ENCODE measurements at regions not wholly inside any gene's neighbourhood (a gene's known extent, or its start where the extent isn't known, plus 50 kb on each side); places are given as distances from the start of the nearest gene placed in this dataset.

- no peaks in the 10 kb centered on the region for H3K4me1 Mint-ChIP-seq (ENCODE audit: low read depth in 2 of 2)
- DNase-seq, result no peak
- no peaks in the 10 kb centered on the region for H3K27me3 Mint-ChIP-seq
- H3K9me3 Mint-ChIP-seq, result no peaks in the 10 kb centered on the region
- H3K36me3 Mint-ChIP-seq (ENCODE audit: insufficient read depth), result no peaks in the 10 kb centered on the region
- ATAC-seq (replicated peaks), result no peak
- H3K4me3 Mint-ChIP-seq, result no peak overlapping the region
- no peak overlapping the region for H3K27ac Mint-ChIP-seq
Observed at GRCh38 chr9:91077624-91078368, 276.2 kb downstream of the SYK start.

- no peak for ATAC-seq (replicated peaks)
- no peaks in the 10 kb centered on the region for H3K9me3 Mint-ChIP-seq
- H3K27me3 Mint-ChIP-seq, result no peaks in the 10 kb centered on the region
Observed at GRCh38 chr9:91078369-91078695, 276.7 kb downstream of the SYK start.

DNA sequence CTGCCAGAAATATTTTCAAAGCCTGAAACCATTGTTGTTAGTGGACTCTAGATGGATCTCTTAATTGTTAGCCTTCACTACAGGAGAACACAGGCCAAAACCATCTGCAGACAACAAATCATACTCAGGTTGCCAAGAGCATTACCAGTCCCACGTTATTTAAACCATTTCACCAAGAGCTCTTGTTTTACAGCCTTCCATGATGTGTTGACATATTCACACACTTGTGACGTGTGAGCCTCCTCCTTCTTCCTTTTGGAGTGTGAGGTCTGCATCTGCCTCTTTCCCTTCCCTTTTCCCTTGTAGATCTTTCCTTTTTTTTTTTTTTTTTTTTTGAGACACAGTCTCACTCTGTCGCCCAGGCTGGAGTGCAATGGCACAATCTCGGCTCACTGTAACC is 279.0 kb downstream of the AUH start:
- no peak overlapping the region for H3K4me3 Mint-ChIP-seq
- ATAC-seq (replicated peaks) (no peak), DNase-seq (no peak)
- no peaks in the 10 kb centered on the region for H3K4me1 Mint-ChIP-seq (ENCODE audit: low read depth in 2 of 2)
- H3K27ac Mint-ChIP-seq, result peak overlapping the region in 1 of 2 donors; percentile 55
- no peaks in the 10 kb centered on the region for H3K27me3 Mint-ChIP-seq
- no peaks in the 10 kb centered on the region for H3K9me3 Mint-ChIP-seq
- H3K36me3 Mint-ChIP-seq (ENCODE audit: insufficient read depth), result no peaks in the 10 kb centered on the region

More at GRCh38 chr9:91078369-91078695, 276.7 kb downstream of the SYK start:
- no peaks in the 10 kb centered on the region for H3K36me3 Mint-ChIP-seq (ENCODE audit: insufficient read depth)
- DNase-seq, result no peak
- H3K4me3 Mint-ChIP-seq, result no peak overlapping the region
- H3K27ac Mint-ChIP-seq, result no peak overlapping the region
- H3K4me1 Mint-ChIP-seq (ENCODE audit: low read depth in 2 of 2), result no peaks in the 10 kb centered on the region

- no peak for ATAC-seq (replicated peaks)
- H3K4me3 Mint-ChIP-seq, result no peak overlapping the region
- H3K4me1 Mint-ChIP-seq (ENCODE audit: low read depth in 2 of 2), result peaks cover 0 to 4% of the 10 kb centered on the region in 2 donors
- DNase-seq, result no peak
- no peaks in the 10 kb centered on the region for H3K9me3 Mint-ChIP-seq
- H3K27me3 Mint-ChIP-seq, result no peaks in the 10 kb centered on the region
- H3K27ac Mint-ChIP-seq, result no peak overlapping the region
- H3K36me3 Mint-ChIP-seq (ENCODE audit: insufficient read depth), result no peaks in the 10 kb centered on the region
Observed at GRCh38 chr9:91084896-91085516, 276.7 kb downstream of the AUH start.

- no peak overlapping the region for H3K4me3 Mint-ChIP-seq
- DNase-seq (no peak), ATAC-seq (replicated peaks) (no peak)
- H3K9me3 Mint-ChIP-seq, result no peaks in the 10 kb centered on the region
- peaks cover 0 to 6% of the 10 kb centered on the region in 2 donors for H3K4me1 Mint-ChIP-seq (ENCODE audit: low read depth in 2 of 2)
- H3K27me3 Mint-ChIP-seq, result no peaks in the 10 kb centered on the region
- H3K36me3 Mint-ChIP-seq (ENCODE audit: insufficient read depth), result no peaks in the 10 kb centered on the region
- no peak overlapping the region for H3K27ac Mint-ChIP-seq
Observed at GRCh38 chr9:91085517-91086291, 276.0 kb downstream of the AUH start.

DNA sequence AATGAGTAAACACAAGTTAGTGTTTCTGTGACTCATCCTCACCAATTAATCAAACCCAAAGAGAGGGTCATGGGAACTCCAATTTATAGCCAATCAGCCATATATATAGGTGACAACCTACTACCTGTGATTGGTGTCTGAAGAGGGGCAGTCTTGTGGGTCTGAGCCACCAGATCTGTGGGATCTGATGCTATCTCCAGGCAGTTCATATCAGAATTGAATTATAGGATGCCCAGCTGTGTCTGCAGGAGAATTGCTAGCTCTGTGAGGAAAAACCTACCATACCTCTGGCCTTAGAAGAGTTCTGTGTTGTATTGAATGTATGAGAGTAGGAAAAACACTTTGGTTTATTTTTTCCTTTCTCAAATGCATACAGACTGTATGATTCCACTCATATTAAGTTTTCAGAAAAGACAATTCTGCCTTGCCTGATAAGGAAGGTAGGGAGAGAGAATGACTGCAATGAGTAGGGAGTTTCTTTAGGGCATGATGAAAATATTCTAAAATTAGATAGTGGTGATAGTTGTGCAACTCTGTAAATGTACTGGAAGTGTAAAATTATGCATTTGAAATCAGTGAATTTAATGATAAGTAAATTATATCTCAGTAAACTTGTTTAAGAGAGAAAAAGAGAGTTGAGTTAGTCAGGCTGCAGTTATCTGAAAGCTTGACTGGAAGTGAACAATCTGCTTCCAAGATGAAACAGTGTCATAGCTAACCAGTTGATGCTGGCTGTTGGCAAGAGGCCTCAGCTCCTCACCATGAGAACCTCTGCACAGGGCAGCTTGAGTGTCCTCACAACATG is 274.9 kb downstream of the AUH start:
- DNase-seq, result no peak
- Mint-ChIP-seq H3K27ac (no peak overlapping the region), H3K4me1 (ENCODE audit: low read depth in 2 of 2) (peaks cover 0 to 6% of the 10 kb centered on the region in 2 donors), H3K4me3 (no peak overlapping the region), H3K9me3 (no peaks in the 10 kb centered on the region), H3K27me3 (no peaks in the 10 kb centered on the region), H3K36me3 (ENCODE audit: insufficient read depth) (no peaks in the 10 kb centered on the region)
- ATAC-seq (replicated peaks), result no peak

DNA sequence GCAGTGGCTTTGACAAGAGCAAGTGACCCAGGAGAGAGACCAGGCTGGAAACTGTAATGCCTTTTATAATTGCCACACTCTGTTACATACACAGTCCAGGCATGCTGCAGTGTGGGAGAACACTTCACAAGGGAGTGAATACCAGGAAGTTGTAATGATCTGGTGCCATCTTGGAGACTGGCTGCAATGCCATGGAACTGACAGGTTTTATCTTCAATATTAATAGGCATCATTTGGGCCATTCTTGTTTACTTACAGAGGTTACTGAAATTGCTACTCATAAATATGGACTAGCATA is 274.3 kb downstream of the AUH start:
- Mint-ChIP-seq H3K4me1 (ENCODE audit: low read depth in 2 of 2) (peaks cover 0 to 6% of the 10 kb centered on the region in 2 donors), H3K36me3 (ENCODE audit: insufficient read depth) (no peaks in the 10 kb centered on the region), H3K27ac (no peak overlapping the region)

GRCh38 chr9:91089405-91090129 is 272.2 kb downstream of the AUH start:
- ATAC-seq (replicated peaks) (no peak), DNase-seq (no peak)
- Mint-ChIP-seq H3K4me3 (no peak overlapping the region), H3K9me3 (peaks cover 0 to 3% of the 10 kb centered on the region in 2 donors), H3K36me3 (ENCODE audit: insufficient read depth) (no peaks in the 10 kb centered on the region), H3K27me3 (no peaks in the 10 kb centered on the region), H3K4me1 (ENCODE audit: low read depth in 2 of 2) (peaks cover 0 to 6% of the 10 kb centered on the region in 2 donors), H3K27ac (no peak overlapping the region)

More for the DNA sequence above, 274.3 kb downstream of the AUH start:
- Mint-ChIP-seq H3K9me3 (no peaks in the 10 kb centered on the region), H3K27me3 (no peaks in the 10 kb centered on the region), H3K4me3 (no peak overlapping the region)
- DNase-seq (no peak), ATAC-seq (replicated peaks) (no peak)

DNA sequence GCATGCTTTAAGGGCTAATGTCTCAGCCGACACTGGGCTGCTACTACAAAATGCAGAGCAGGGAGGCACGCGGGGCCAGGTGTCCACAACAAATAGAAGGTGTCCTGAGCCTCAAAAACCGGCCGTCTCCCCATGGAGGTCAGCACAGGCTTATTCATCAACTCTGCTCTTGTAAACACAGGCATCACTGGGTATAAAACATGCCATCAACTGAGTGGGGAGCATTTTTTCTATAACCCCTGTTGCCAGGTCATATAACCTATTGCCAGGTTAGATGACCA is 271.6 kb downstream of the AUH start:
- Mint-ChIP-seq H3K36me3 (ENCODE audit: insufficient read depth) (no peaks in the 10 kb centered on the region), H3K4me1 (ENCODE audit: low read depth in 2 of 2) (peaks cover 0 to 6% of the 10 kb centered on the region in 2 donors), H3K4me3 (no peak overlapping the region), H3K9me3 (peaks cover 0 to 3% of the 10 kb centered on the region in 2 donors), H3K27me3 (no peaks in the 10 kb centered on the region), H3K27ac (no peak overlapping the region)
- no peak for DNase-seq
- no peak for ATAC-seq (replicated peaks)

DNA sequence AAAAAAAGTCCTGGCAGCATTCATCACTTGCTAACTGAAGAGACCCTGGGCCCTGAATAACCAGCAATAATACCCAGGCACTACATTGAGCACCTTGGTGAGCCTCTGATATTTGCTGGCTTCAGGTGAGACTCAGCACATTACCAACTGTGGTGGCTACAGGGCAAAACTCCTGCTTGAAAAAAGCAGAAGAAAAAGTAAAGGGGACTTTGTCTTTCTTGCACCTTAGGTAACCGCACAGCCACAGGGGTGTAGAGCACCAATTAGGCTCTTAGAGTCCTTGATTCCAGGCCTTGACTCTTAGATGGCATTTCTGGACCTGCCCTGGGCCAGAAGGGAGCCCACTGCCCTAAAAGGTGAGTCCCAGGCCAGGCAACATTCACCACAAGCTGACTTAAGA is 269.5 kb downstream of the AUH start:
- H3K4me3 Mint-ChIP-seq, result no peak overlapping the region
- no peak for DNase-seq
- peaks cover 0 to 6% of the 10 kb centered on the region in 2 donors for H3K4me1 Mint-ChIP-seq (ENCODE audit: low read depth in 2 of 2)
- no peak for ATAC-seq (replicated peaks)
- H3K27ac Mint-ChIP-seq, result no peak overlapping the region
- H3K36me3 Mint-ChIP-seq (ENCODE audit: insufficient read depth), result no peaks in the 10 kb centered on the region
- H3K9me3 Mint-ChIP-seq, result peaks cover 0 to 3% of the 10 kb centered on the region in 2 donors
- H3K27me3 Mint-ChIP-seq, result no peaks in the 10 kb centered on the region

- H3K27me3 Mint-ChIP-seq, result no peaks in the 10 kb centered on the region
- no peak overlapping the region for H3K4me3 Mint-ChIP-seq
- peaks cover 3 to 9% of the 10 kb centered on the region in 2 donors for H3K4me1 Mint-ChIP-seq (ENCODE audit: low read depth in 2 of 2)
- peaks cover 4% of the 10 kb centered on the region for H3K36me3 Mint-ChIP-seq (ENCODE audit: insufficient read depth)
- ATAC-seq (replicated peaks) (no peak), DNase-seq (no peak)
- H3K27ac Mint-ChIP-seq, result no peak overlapping the region
- peaks cover 0 to 3% of the 10 kb centered on the region in 2 donors for H3K9me3 Mint-ChIP-seq
Observed at GRCh38 chr9:91094324-91095088, 267.2 kb downstream of the AUH start.

DNA sequence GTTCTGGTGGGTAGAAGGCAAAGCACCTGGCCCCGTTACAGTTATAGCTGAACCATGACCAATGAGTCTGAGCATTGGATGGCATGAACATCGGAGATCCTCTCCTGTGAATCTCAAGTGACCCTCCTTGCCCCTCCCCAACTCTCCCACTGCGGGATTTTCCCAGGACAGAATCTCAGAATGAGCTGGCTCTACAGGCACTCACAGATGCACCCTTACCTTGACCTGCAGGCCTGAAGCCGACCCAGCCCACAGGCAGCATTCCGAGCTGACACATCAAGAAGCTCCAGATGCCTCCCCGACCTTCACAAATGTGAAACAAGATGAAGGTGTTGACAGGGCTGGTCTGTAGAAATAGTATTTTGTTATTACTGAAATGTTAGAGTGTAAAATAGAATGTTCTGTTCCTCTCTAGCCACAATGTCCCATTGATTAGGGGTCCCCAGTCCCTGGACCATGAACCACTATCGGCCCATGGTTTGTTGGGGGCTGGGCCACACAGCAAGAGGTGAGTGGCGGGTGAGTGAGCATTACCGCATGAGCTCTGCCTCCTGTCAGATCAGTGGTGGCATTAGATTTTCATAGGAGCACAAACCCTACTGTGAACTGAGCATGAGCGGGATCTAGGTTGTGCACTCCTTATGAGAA is 263.4 kb downstream of the AUH start:
- Mint-ChIP-seq H3K27me3 (no peaks in the 10 kb centered on the region), H3K27ac (no peak overlapping the region)

More for the DNA sequence above, 263.4 kb downstream of the AUH start:
- Mint-ChIP-seq H3K36me3 (ENCODE audit: insufficient read depth) (peaks cover 20% of the 10 kb centered on the region), H3K4me3 (no peak overlapping the region), H3K9me3 (peaks cover 0 to 2% of the 10 kb centered on the region in 2 donors), H3K4me1 (ENCODE audit: low read depth in 2 of 2) (peaks cover 31% of the 10 kb centered on the region in 2 donors)
- DNase-seq (no peak), ATAC-seq (replicated peaks) (no peak)

All from effector memory CD8-positive, alpha-beta T cell (primary cell).